HepG2 (cell line): ENCODE measurements at regions not wholly inside any gene's neighbourhood (a gene's known extent, or its start where the extent isn't known, plus 50 kb on each side); places are given as distances from the start of the nearest gene placed in this dataset.

ENCODE experiments used
- ATF4 ChIP-seq, 2 experiments: fragments of 450-650 bp in 1 of 2; sonication (generic) in 1 of 2; formaldehyde crosslinking; IDR thresholded peaks; 2 replicates each; pipeline versions ENCODE4 v1.5.0 to v1.8.0; 2020 to 2022; ENCODE audit warnings: mild to moderate bottlenecking in 1 of 2, missing genetic modification reagents in 1 of 2
- ATF5 ChIP-seq: sonication (generic); formaldehyde crosslinking; IDR thresholded peaks from 2 replicates; pipeline ENCODE4 v1.4.0; 2020; ENCODE audit warnings: mild to moderate bottlenecking, low read depth, missing genetic modification reagents
- FOXA3 ChIP-seq: IDR thresholded peaks from 2 replicates; pipeline ENCODE4 v1.6.1; 2016; ENCODE audit warnings: missing genetic modification reagents, missing compliant biosample characterization
- FOXM1 ChIP-seq: sonication (generic); formaldehyde crosslinking; IDR thresholded peaks from 2 replicates; pipeline ENCODE4 v1.5.0; 2020; ENCODE audit warnings: missing genetic modification reagents
- FOXO1 ChIP-seq: sonication (generic); formaldehyde crosslinking; IDR thresholded peaks from 2 replicates; pipeline ENCODE4 v1.4.0; 2020; ENCODE audit warnings: missing genetic modification reagents
- FOXP1 ChIP-seq, 2 experiments: fragments of 450-650 bp in 1 of 2; IDR thresholded peaks; 2 replicates each; pipeline ENCODE4 v1.6.1; 2017 to 2018; ENCODE audit warnings: antibody characterized with exemption in 1 of 2
- GATAD2A ChIP-seq: IDR thresholded peaks from 2 replicates; pipeline ENCODE4 v1.6.1; 2016
- HHEX ChIP-seq: IDR thresholded peaks from 2 replicates; pipeline ENCODE4 v1.6.1; 2016; ENCODE audit warnings: control low read depth
- MTF2 ChIP-seq: sonication (generic); formaldehyde crosslinking; IDR thresholded peaks from 2 replicates; pipeline ENCODE4 v1.5.0; 2020; ENCODE audit warnings: missing genetic modification reagents, borderline replicate concordance
- NCOA2 ChIP-seq: sonication (generic); formaldehyde crosslinking; IDR thresholded peaks from 2 replicates; pipeline ENCODE4 v1.8.0; 2022; ENCODE audit warnings: inconsistent platforms
- NFKB2 ChIP-seq: sonication (generic); formaldehyde crosslinking; IDR thresholded peaks from 2 replicates; pipeline ENCODE4 v1.4.0; 2020; ENCODE audit warnings: missing genetic modification reagents, borderline replicate concordance
- NONO ChIP-seq, 2 experiments: fragments of 450-650 bp in 1 of 2; sonication (generic) in 1 of 2; formaldehyde crosslinking in 1 of 2; IDR thresholded peaks in 1 of 2; conservative IDR thresholded peaks in 1 of 2; 2 replicates each; pipeline versions ENCODE4 v1.6.1 to v1.8.0; 2017 to 2022; ENCODE audit warnings: mild to moderate bottlenecking in 1 of 2, missing genetic modification reagents in 1 of 2, moderate library complexity in 1 of 2
- PAXIP1 ChIP-seq: sonication (generic); formaldehyde crosslinking; conservative IDR thresholded peaks from 2 replicates; pipeline ENCODE4 v1.4.0; 2020; ENCODE audit warnings: mild to moderate bottlenecking, missing genetic modification reagents, moderate library complexity
- PITX1 ChIP-seq: sonication (generic); formaldehyde crosslinking; IDR thresholded peaks from 2 replicates; pipeline ENCODE4 v1.5.1; 2020; ENCODE audit warnings: mild to moderate bottlenecking, missing genetic modification reagents
- RARA ChIP-seq: IDR thresholded peaks from 2 replicates; pipeline ENCODE4 v1.6.1; 2016; ENCODE audit warnings: missing genetic modification reagents, missing compliant biosample characterization
- SIX1 ChIP-seq: sonication (generic); formaldehyde crosslinking; IDR thresholded peaks from 2 replicates; pipeline ENCODE4 v1.4.0; 2020; ENCODE audit warnings: missing genetic modification reagents, borderline replicate concordance
- SIX4 ChIP-seq: sonication (generic); formaldehyde crosslinking; IDR thresholded peaks from 2 replicates; pipeline ENCODE4 v1.4.0; 2020; ENCODE audit warnings: missing genetic modification reagents
- SOX13 ChIP-seq, 3 experiments: fragments of 450-650 bp in 1 of 3; sonication (generic) in 1 of 3; formaldehyde crosslinking in 1 of 3; IDR thresholded peaks in 2 of 3; conservative IDR thresholded peaks in 1 of 3; 2 replicates each; pipeline versions ENCODE4 v1.5.0 to v1.6.1; 2016 to 2020; ENCODE audit warnings: antibody characterized with exemption in 1 of 3, mild to moderate bottlenecking in 1 of 3, missing compliant biosample characterization in 1 of 3, missing genetic modification reagents in 1 of 3, moderate library complexity in 1 of 3
- SOX5 ChIP-seq: IDR thresholded peaks from 2 replicates; pipeline ENCODE4 v1.6.1; 2016; ENCODE audit warnings: borderline replicate concordance
- SOX6 ChIP-seq, 2 experiments: fragments of 450-650 bp in 1 of 2; sonication (generic) in 1 of 2; formaldehyde crosslinking in 1 of 2; IDR thresholded peaks; 2 replicates each; pipeline versions ENCODE4 v1.4.0 to v1.6.1; 2017 to 2020; ENCODE audit warnings: antibody characterized with exemption in 1 of 2, mild to moderate bottlenecking in 1 of 2, missing genetic modification reagents in 1 of 2
- SRF ChIP-seq: IDR thresholded peaks from 2 replicates; pipeline ENCODE4 v1.6.1; 2011; ENCODE audit warnings: mild to moderate bottlenecking, low read depth, low read length, moderate library complexity
- ZEB1 ChIP-seq: IDR thresholded peaks from 2 replicates; pipeline ENCODE4 v1.6.1; 2012; ENCODE audit warnings: mild to moderate bottlenecking, low read depth, inconsistent platforms; ENCODE audit not compliant: insufficient replicate concordance
- ZMYM4 ChIP-seq: sonication (generic); formaldehyde crosslinking; IDR thresholded peaks from 2 replicates; pipeline ENCODE4 v1.8.1; 2023; ENCODE audit warnings: mild to moderate bottlenecking, missing genetic modification reagents
- ZNF12 ChIP-seq: sonication (generic); formaldehyde crosslinking; IDR thresholded peaks from 2 replicates; pipeline ENCODE4 v1.5.0; 2020; ENCODE audit warnings: missing genetic modification reagents
- ZNF329 ChIP-seq: sonication (generic); formaldehyde crosslinking; IDR thresholded peaks from 2 replicates; pipeline ENCODE4 v1.9.0; 2021; ENCODE audit warnings: low read depth, mild to moderate bottlenecking, missing genetic modification reagents
- ZNF382 ChIP-seq: sonication (generic); formaldehyde crosslinking; IDR thresholded peaks from 2 replicates; pipeline ENCODE4 v1.5.0; 2020; ENCODE audit warnings: missing genetic modification reagents, mild to moderate bottlenecking, borderline replicate concordance
- ZSCAN9 ChIP-seq: IDR thresholded peaks from 2 replicates; pipeline ENCODE4 v1.6.1; 2016; ENCODE audit warnings: borderline replicate concordance

- TF ChIP-seq PAXIP1 (CRISPR knock-in tag) (0 out of 2 replicates have a peak, but pooled peaks have one; percentile 44), FOXA3 (CRISPR knock-in tag) (peak; percentile 74), FOXM1 (no peak), SIX4 (CRISPR knock-in tag) (peak; percentile 94), NCOA2 (0 out of 2 replicates have a peak, but pooled peaks have one; percentile 20), SOX5 (CRISPR knock-in tag) (peak; percentile 35; the same call in 1 of the 2 replicates), MTF2 (CRISPR knock-in tag) (no peak), ATF4 (CRISPR knock-in tag; IDR thresholded peaks at IDR 0.05) (peak in 1 of 2 experiments; percentile 31; a peak in 1 of 4 replicates), NFKB2 (no peak), NONO (IDR thresholded peaks at IDR 0.05) (no peak), NONO (CRISPR knock-in tag; conservative IDR thresholded peaks at IDR 0.05) (0 out of 2 replicates have a peak, but pooled peaks have one; percentile 33), ZNF382 (CRISPR knock-in tag) (no peak), GATAD2A (peak; percentile 59), FOXO1 (CRISPR knock-in tag) (peak; percentile 26; the same call in 1 of the 2 replicates), ZNF12 (CRISPR knock-in tag) (peak; percentile 25; the same call in 1 of the 2 replicates), ATF5 (CRISPR knock-in tag) (no peak), ZMYM4 (peak; percentile 56), ZEB1 (no peak), SIX1 (no peak), ZSCAN9 (CRISPR knock-in tag) (no peak), SRF (no peak), PITX1 (CRISPR knock-in tag) (0 out of 2 replicates have a peak, but pooled peaks have one; percentile 18), SOX13 (IDR thresholded peaks at IDR 0.05) (no peak), SOX13 (CRISPR knock-in tag; conservative IDR thresholded peaks at IDR 0.05 in 1 of 2, IDR thresholded peaks at IDR 0.05 in 1 of 2) (peak in 1 of 2 experiments; percentile 75; a peak in 2 of 4 replicates), FOXP1 (IDR thresholded peaks at IDR 0.05) (no peak), FOXP1 (CRISPR knock-in tag; IDR thresholded peaks at IDR 0.05) (peak; percentile 60; the same call in 1 of the 2 replicates), HHEX (CRISPR knock-in tag) (peak; percentile 80), RARA (CRISPR knock-in tag) (peak; percentile 43), SOX6 (IDR thresholded peaks at IDR 0.05) (no peak), SOX6 (CRISPR knock-in tag; IDR thresholded peaks at IDR 0.05) (peak; percentile 73), ZNF329 (CRISPR knock-in tag) (no peak)
Measured at GRCh38 chr2:59073286-59073685, 832.2 kb upstream of the FANCL start (continued).
